ENCODE measurements at regions not wholly inside any gene's neighbourhood (a gene's known extent, or its start where the extent isn't known, plus 50 kb on each side); places are given as distances from the start of the nearest gene placed in this dataset.

- Histone ChIP-seq H3K27me3 (no peaks in the 10 kb centered on the region), H3K36me3 (no peaks in the 10 kb centered on the region), H3K4me3 (no peak overlapping the region), H3K27ac (no peak overlapping the region), H3K9me3 (no peaks in the 10 kb centered on the region), H3K4me1 (no peaks in the 10 kb centered on the region)
- FAIRE-seq: no peak
- no peak for ATAC-seq
- WGBS, 2 donors: 46 to 62% methylated on average over 2 of the region's 2 CpGs
- TF ChIP-seq CTCF (IDR thresholded peaks at IDR 0.05): no peak
- DNase-seq: no peak
- intact Hi-C loops (cut with DNase I): no loop called here
These were observed 121.1 kb downstream of the CYLC2 start for GRCh38 chr9:103116246-103116645.

GRCh38 chr9:103126494-103126893 is 131.4 kb downstream of the CYLC2 start:
- Histone ChIP-seq H3K9me3 (no peaks in the 10 kb centered on the region), H3K4me3 (no peak overlapping the region), H3K27me3 (no peaks in the 10 kb centered on the region), H3K27ac (no peak overlapping the region), H3K36me3 (no peaks in the 10 kb centered on the region), H3K4me1 (no peaks in the 10 kb centered on the region)
- intact Hi-C loops (cut with DNase I): no loop called here
- DNase-seq (no peak), ATAC-seq (no peak), FAIRE-seq (no peak)
- 61 to 74% methylated on average over 2 of the region's 2 CpGs for WGBS, 2 donors
- no peak for TF ChIP-seq CTCF (IDR thresholded peaks at IDR 0.05)

GRCh38 chr9:103139891-103140290 is 144.8 kb downstream of the CYLC2 start:
- no peak overlapping the region for H3K4me3 ChIP-seq
- H3K27ac ChIP-seq: no peak overlapping the region
- no peaks in the 10 kb centered on the region for H3K36me3 ChIP-seq
- no peak for FAIRE-seq
- no peak for ATAC-seq
- 74 to 79% methylated on average over 2 of the region's 2 CpGs for WGBS, 2 donors
- H3K27me3 ChIP-seq: no peaks in the 10 kb centered on the region
- H3K4me1 ChIP-seq: no peaks in the 10 kb centered on the region
- no peaks in the 10 kb centered on the region for H3K9me3 ChIP-seq
- no peak for TF ChIP-seq CTCF (IDR thresholded peaks at IDR 0.05)
- intact Hi-C loops (cut with DNase I): no loop called here
- no peak for DNase-seq

GRCh38 chr9:103152473-103152872 is 157.3 kb downstream of the CYLC2 start:
- Histone ChIP-seq H3K4me1 (no peaks in the 10 kb centered on the region), H3K4me3 (no peak overlapping the region), H3K9me3 (no peaks in the 10 kb centered on the region), H3K36me3 (no peaks in the 10 kb centered on the region), H3K27me3 (no peaks in the 10 kb centered on the region), H3K27ac (no peak overlapping the region)
- ATAC-seq: no peak
- DNase-seq: no peak
- no peak for FAIRE-seq
- WGBS, 2 donors: 49 to 56% methylated on average over 2 of the region's 2 CpGs
- intact Hi-C loops (cut with DNase I): no loop called here
- no peak for TF ChIP-seq CTCF (IDR thresholded peaks at IDR 0.05)

- FAIRE-seq (no peak), DNase-seq (no peak), ATAC-seq (no peak)
- no peaks in the 10 kb centered on the region for H3K4me1 ChIP-seq
- H3K9me3 ChIP-seq: no peaks in the 10 kb centered on the region
- no peaks in the 10 kb centered on the region for H3K36me3 ChIP-seq
- no peak overlapping the region for H3K4me3 ChIP-seq
- H3K27ac ChIP-seq: no peak overlapping the region
- 59 to 65% methylated on average over 4 of the region's 4 CpGs for WGBS, 2 donors
- no peaks in the 10 kb centered on the region for H3K27me3 ChIP-seq
- TF ChIP-seq CTCF (IDR thresholded peaks at IDR 0.05): no peak
- intact Hi-C loops (cut with DNase I): no loop called here
These were observed 172.4 kb downstream of the CYLC2 start for GRCh38 chr9:103167530-103167929.

All from pancreas (tissue), 10 donors.